Neural progenitor cell (in vitro differentiated cells): ENCODE measurements at regions not wholly inside any gene's neighbourhood (a gene's known extent, or its start where the extent isn't known, plus 50 kb on each side); places are given as distances from the start of the nearest gene placed in this dataset.
A peak's percentile ranks its signal among the peaks of the same experiment; 100 is the strongest.

Source experiments
- DNase-seq: peaks from one replicate; pipeline ENCODE4 v3.0.0-alpha.2; 2016; ENCODE audit warnings: low spot score
- H2AFZ ChIP-seq: fragments of 200-600 bp; sonication (generic); replicated peaks from 2 replicates; pipeline ENCODE4 v1.6.1; 2016; ENCODE audit warnings: antibody characterized with exemption
- H3F3A ChIP-seq: fragments of 200-600 bp; sonication (generic); 2 replicates; pipeline ENCODE4 v1.6.1; 2016; ENCODE audit warnings: antibody characterized with exemption, low read depth
- H3K27ac ChIP-seq: fragments of 200-600 bp; sonication (generic); 2 replicates; pipeline ENCODE4 v1.5.1; 2016; ENCODE audit warnings: mild to moderate bottlenecking
- H3K27me3 ChIP-seq: fragments of 200-600 bp; sonication (generic); 2 replicates; pipeline ENCODE4 v1.6.1; 2016; ENCODE audit warnings: mild to moderate bottlenecking, moderate library complexity
- H3K36me3 ChIP-seq: fragments of 200-600 bp; sonication (generic); 2 replicates; pipeline ENCODE4 v1.5.1; 2016
- H3K4me1 ChIP-seq: fragments of 200-600 bp; sonication (generic); 2 replicates; pipeline ENCODE4 v1.6.1; 2016; ENCODE audit warnings: mixed run types
- H3K4me2 ChIP-seq: fragments of 200-600 bp; sonication (generic); 2 replicates; pipeline ENCODE4 v1.6.1; 2016
- H3K4me3 ChIP-seq: fragments of 200-600 bp; sonication (generic); 2 replicates; pipeline ENCODE4 v1.5.1; 2016
- H3K79me2 ChIP-seq: fragments of 200-600 bp; sonication (generic); 2 replicates; pipeline ENCODE4 v1.6.1; 2016; ENCODE audit warnings: low read depth
- H3K9ac ChIP-seq: fragments of 200-600 bp; sonication (generic); 2 replicates; pipeline ENCODE4 v1.6.1; 2016
- H3K9me3 ChIP-seq: fragments of 200-600 bp; sonication (generic); 2 replicates; pipeline ENCODE4 v1.5.1; 2016; ENCODE audit warnings: low read depth
- H4K20me1 ChIP-seq: fragments of 200-600 bp; sonication (generic); 2 replicates; pipeline ENCODE4 v1.6.1; 2016; ENCODE audit warnings: low read depth
- H3K27ac Mint-ChIP-seq: 3 replicates; pipeline ENCODE4 v1.8.0; 2021; ENCODE audit warnings: mixed read lengths
- H3K27me3 Mint-ChIP-seq: 2 replicates; pipeline ENCODE4 v1.8.0; 2022; ENCODE audit warnings: low read depth, mild to moderate bottlenecking, inconsistent platforms, moderate library complexity, mixed read lengths; ENCODE audit not compliant: insufficient read depth
- H3K36me3 Mint-ChIP-seq: 3 replicates; pipeline ENCODE4 v1.8.0; 2021; ENCODE audit warnings: mixed read lengths
- H3K4me1 Mint-ChIP-seq: 3 replicates; pipeline ENCODE4 v1.8.0; 2021; ENCODE audit warnings: mixed read lengths
- H3K4me3 Mint-ChIP-seq: 3 replicates; pipeline ENCODE4 v1.8.0; 2021; ENCODE audit warnings: mild to moderate bottlenecking, moderate library complexity, mixed read lengths
- H3K9me3 Mint-ChIP-seq: 3 replicates; pipeline ENCODE4 v1.8.0; 2020; ENCODE audit warnings: mixed read lengths
- CTCF ChIP-seq: fragments of 200-600 bp; sonication (generic); IDR thresholded peaks from 2 replicates; pipeline ENCODE4 v1.5.1; 2017; ENCODE audit warnings: antibody characterized with exemption, mild to moderate bottlenecking
- EZH2 ChIP-seq: fragments of 200-600 bp; sonication (generic); IDR thresholded peaks from 2 replicates; pipeline ENCODE4 v1.6.1; 2017; ENCODE audit warnings: antibody characterized with exemption, mild to moderate bottlenecking, moderate library complexity
- EZH2phosphoT487 ChIP-seq: fragments of 200-600 bp; sonication (generic); IDR thresholded peaks from 2 replicates; pipeline ENCODE4 v1.6.1; 2017; ENCODE audit warnings: antibody characterized with exemption

- no peaks in the 10 kb centered on the region for H3K4me1 ChIP-seq
- H3K4me3 ChIP-seq = no peak overlapping the region
- no peaks in the 10 kb centered on the region for H3K36me3 ChIP-seq
- H3K9ac ChIP-seq = no peak overlapping the region
- no peaks in the 10 kb centered on the region for H3F3A ChIP-seq
- no peak for DNase-seq
- no peak overlapping the region for H3K4me3 Mint-ChIP-seq
- H4K20me1 ChIP-seq = no peaks in the 10 kb centered on the region
- H3K27me3 ChIP-seq = no peaks in the 10 kb centered on the region
- H2AFZ ChIP-seq = no peak overlapping the region
- H3K4me2 ChIP-seq = no peak overlapping the region
- TF ChIP-seq CTCF = no peak
- TF ChIP-seq EZH2phosphoT487 = no peak
- TF ChIP-seq EZH2 = no peak
- no peak overlapping the region for H3K27ac ChIP-seq
- no peaks in the 10 kb centered on the region for H3K4me1 Mint-ChIP-seq
- H3K27me3 Mint-ChIP-seq = no peaks in the 10 kb centered on the region
- no peaks in the 10 kb centered on the region for H3K9me3 ChIP-seq
- H3K9me3 Mint-ChIP-seq = no peaks in the 10 kb centered on the region
- no peaks in the 10 kb centered on the region for H3K79me2 ChIP-seq
- H3K27ac Mint-ChIP-seq = no peak overlapping the region
- H3K36me3 Mint-ChIP-seq = no peaks in the 10 kb centered on the region
Observed at GRCh38 chr3:82093641-82094040, 332.2 kb upstream of the GBE1 start.

- H3K27me3 Mint-ChIP-seq = no peaks in the 10 kb centered on the region
- TF ChIP-seq EZH2 = no peak
- no peak for TF ChIP-seq EZH2phosphoT487
- no peak for TF ChIP-seq CTCF
- peaks cover 18% of the 10 kb centered on the region for H3K4me1 ChIP-seq
- DNase-seq = no peak
- H4K20me1 ChIP-seq = no peaks in the 10 kb centered on the region
- no peaks in the 10 kb centered on the region for H3K36me3 ChIP-seq
- H3K4me2 ChIP-seq = no peak overlapping the region
- no peaks in the 10 kb centered on the region for H3F3A ChIP-seq
- H3K4me3 Mint-ChIP-seq = no peak overlapping the region
- H2AFZ ChIP-seq = peak overlapping the region; percentile 6
- H3K9me3 ChIP-seq = no peaks in the 10 kb centered on the region
- no peak overlapping the region for H3K4me3 ChIP-seq
- H3K27ac Mint-ChIP-seq = no peak overlapping the region
- no peaks in the 10 kb centered on the region for H3K79me2 ChIP-seq
- H3K4me1 Mint-ChIP-seq = peaks cover 14% of the 10 kb centered on the region
- no peak overlapping the region for H3K27ac ChIP-seq
- no peaks in the 10 kb centered on the region for H3K9me3 Mint-ChIP-seq
- H3K27me3 ChIP-seq = no peaks in the 10 kb centered on the region
- H3K9ac ChIP-seq = no peak overlapping the region
- H3K36me3 Mint-ChIP-seq = no peaks in the 10 kb centered on the region
Observed at GRCh38 chr3:82088749-82089148, 327.3 kb upstream of the GBE1 start.

GRCh38 chr3:82087958-82088357 is 326.5 kb upstream of the GBE1 start:
- Histone ChIP-seq H3K79me2 (no peaks in the 10 kb centered on the region), H4K20me1 (no peaks in the 10 kb centered on the region), H3K4me1 (peaks cover 18% of the 10 kb centered on the region), H3K27me3 (no peaks in the 10 kb centered on the region), H3K27ac (no peak overlapping the region), H2AFZ (peak overlapping the region; percentile 51), H3K36me3 (no peaks in the 10 kb centered on the region), H3K4me3 (no peak overlapping the region), H3K9me3 (no peaks in the 10 kb centered on the region), H3K4me2 (no peak overlapping the region), H3K9ac (no peak overlapping the region), H3F3A (no peaks in the 10 kb centered on the region)
- peaks cover 14% of the 10 kb centered on the region for H3K4me1 Mint-ChIP-seq
- no peak for DNase-seq
- H3K4me3 Mint-ChIP-seq = no peak overlapping the region
- H3K36me3 Mint-ChIP-seq = no peaks in the 10 kb centered on the region
- H3K27me3 Mint-ChIP-seq = no peaks in the 10 kb centered on the region
- no peaks in the 10 kb centered on the region for H3K9me3 Mint-ChIP-seq
- TF ChIP-seq EZH2phosphoT487 (no peak), EZH2 (no peak), CTCF (no peak)
- H3K27ac Mint-ChIP-seq = no peak overlapping the region
